KMS-11 (cell line): ENCODE measurements at regions not wholly inside any gene's neighbourhood (a gene's known extent, or its start where the extent isn't known, plus 50 kb on each side); places are given as distances from the start of the nearest gene placed in this dataset.

Experiments
- H2AFZ ChIP-seq: fragments of 200-600 bp; sonication (generic); 2 replicates; pipeline ENCODE4 v1.6.1; 2016; ENCODE audit warnings: antibody characterized with exemption, mixed run types, low read depth
- H3K27ac ChIP-seq: fragments of 200-600 bp; sonication (generic); 2 replicates; pipeline ENCODE4 v1.6.1; 2016; ENCODE audit warnings: mild to moderate bottlenecking, mixed run types
- H3K27me3 ChIP-seq: fragments of 200-600 bp; sonication (generic); 2 replicates; pipeline ENCODE4 v1.6.1; 2017; ENCODE audit warnings: mild to moderate bottlenecking, low read depth, mixed run types, moderate library complexity; ENCODE audit not compliant: insufficient read depth
- H3K36me3 ChIP-seq: fragments of 200-600 bp; sonication (generic); 2 replicates; pipeline ENCODE4 v1.6.1; 2017; ENCODE audit warnings: mild to moderate bottlenecking, mixed run types; ENCODE audit not compliant: insufficient read depth
- H3K4me1 ChIP-seq: fragments of 200-600 bp; sonication (generic); 2 replicates; pipeline ENCODE4 v1.6.1; 2016; ENCODE audit warnings: mild to moderate bottlenecking, low read depth, mixed run types; ENCODE audit not compliant: poor library complexity, severe bottlenecking
- H3K4me2 ChIP-seq: fragments of 200-600 bp; sonication (generic); 2 replicates; pipeline ENCODE4 v1.7.0; 2016; ENCODE audit warnings: mild to moderate bottlenecking, mixed run types
- H3K4me3 ChIP-seq: fragments of 200-600 bp; sonication (generic); IDR thresholded peaks from 2 replicates; pipeline ENCODE4 v1.6.1; 2017; ENCODE audit warnings: low read depth, low read length, mixed read lengths; ENCODE audit not compliant: insufficient read depth
- H3K79me2 ChIP-seq: fragments of 200-600 bp; sonication (generic); 2 replicates; pipeline ENCODE4 v1.6.1; 2016; ENCODE audit warnings: low read depth, mixed run types; ENCODE audit not compliant: insufficient read depth
- H3K9ac ChIP-seq: fragments of 200-600 bp; sonication (generic); 2 replicates; pipeline ENCODE4 v1.6.1; 2016; ENCODE audit warnings: mild to moderate bottlenecking, mixed run types
- H4K20me1 ChIP-seq: fragments of 200-600 bp; sonication (generic); 2 replicates; pipeline ENCODE4 v1.6.1; 2016; ENCODE audit warnings: mild to moderate bottlenecking, mixed run types; ENCODE audit not compliant: insufficient read depth
- CTCF ChIP-seq: fragments of 200-600 bp; sonication (generic); conservative IDR thresholded peaks from 2 replicates; pipeline ENCODE4 v1.6.1; 2017; ENCODE audit warnings: low read depth, mild to moderate bottlenecking, antibody characterized with exemption, low read length, moderate library complexity, mixed read lengths

- H3K79me2 ChIP-seq: no peaks in the 10 kb centered on the region
- H2AFZ ChIP-seq: no peak overlapping the region
These were observed 380.9 kb downstream of the ETS1 start for GRCh38 chr11:128206461-128206860.

GRCh38 chr11:128205796-128206195, 381.6 kb downstream of the ETS1 start:
- H3K27ac ChIP-seq: no peak overlapping the region
- H3K4me3 ChIP-seq: no peak overlapping the region
- H3K4me1 ChIP-seq: no peaks in the 10 kb centered on the region

More at GRCh38 chr11:128206461-128206860, 380.9 kb downstream of the ETS1 start:
- Histone ChIP-seq H3K4me2 (no peak overlapping the region), H3K27ac (no peak overlapping the region), H3K4me1 (no peaks in the 10 kb centered on the region), H4K20me1 (no peaks in the 10 kb centered on the region), H3K36me3 (no peaks in the 10 kb centered on the region), H3K27me3 (no peaks in the 10 kb centered on the region), H3K4me3 (no peak overlapping the region), H3K9ac (no peak overlapping the region)
- no peak for TF ChIP-seq CTCF

DNA sequence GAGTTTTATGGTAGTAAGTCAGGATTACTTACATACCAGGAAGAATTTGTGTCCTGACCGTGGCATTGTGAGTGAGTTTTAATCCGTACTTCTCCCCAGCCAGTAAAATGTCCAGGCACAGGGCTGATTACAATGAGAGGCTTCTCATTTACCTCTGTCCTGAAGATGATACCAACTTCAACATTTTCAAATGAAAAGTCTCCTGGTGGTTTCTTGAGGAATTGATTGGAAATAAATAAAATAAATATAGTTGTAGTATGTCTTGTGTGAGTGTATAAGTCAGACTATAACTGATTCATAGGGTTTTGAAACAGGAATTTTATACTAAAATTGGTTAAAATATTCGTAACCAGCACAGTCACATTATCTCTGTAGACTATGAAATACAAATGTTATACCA, 382.5 kb downstream of the ETS1 start:
- Histone ChIP-seq H3K4me3 (no peak overlapping the region), H3K4me2 (no peak overlapping the region), H3K27me3 (no peaks in the 10 kb centered on the region), H3K9ac (no peak overlapping the region), H3K36me3 (no peaks in the 10 kb centered on the region), H2AFZ (no peak overlapping the region), H3K4me1 (no peaks in the 10 kb centered on the region), H3K27ac (no peak overlapping the region), H4K20me1 (no peaks in the 10 kb centered on the region), H3K79me2 (no peaks in the 10 kb centered on the region)
- no peak for TF ChIP-seq CTCF

More at GRCh38 chr11:128205796-128206195, 381.6 kb downstream of the ETS1 start:
- H3K27me3 ChIP-seq: no peaks in the 10 kb centered on the region
- H3K79me2 ChIP-seq: no peaks in the 10 kb centered on the region
- no peak overlapping the region for H2AFZ ChIP-seq
- no peaks in the 10 kb centered on the region for H3K36me3 ChIP-seq
- no peak for TF ChIP-seq CTCF
- H4K20me1 ChIP-seq: no peaks in the 10 kb centered on the region
- no peak overlapping the region for H3K9ac ChIP-seq
- H3K4me2 ChIP-seq: no peak overlapping the region

DNA sequence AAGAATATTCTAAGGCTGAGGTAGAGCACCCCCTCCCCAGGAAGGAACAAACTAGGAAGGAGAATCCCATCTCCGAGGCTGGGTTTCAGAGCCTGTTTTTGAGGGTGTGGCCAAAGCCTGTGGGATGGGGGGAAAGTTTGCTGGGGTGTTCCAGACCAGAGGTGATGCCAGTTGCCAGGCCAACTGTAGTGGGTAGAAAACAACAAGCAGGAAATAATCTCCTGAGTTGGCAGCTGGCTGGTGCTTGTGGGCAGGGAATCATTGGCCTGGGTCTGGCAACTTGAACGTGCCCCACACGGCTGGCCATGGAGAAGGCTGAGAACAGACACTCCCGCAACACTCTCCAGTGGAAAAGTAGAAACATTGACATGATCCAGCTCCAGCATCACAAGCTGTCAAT, 385.6 kb downstream of the ETS1 start:
- H2AFZ ChIP-seq: no peak overlapping the region

More for the DNA sequence above, 385.6 kb downstream of the ETS1 start:
- Histone ChIP-seq H3K79me2 (no peaks in the 10 kb centered on the region), H3K36me3 (no peaks in the 10 kb centered on the region), H3K27ac (no peak overlapping the region), H3K4me3 (no peak overlapping the region), H3K9ac (no peak overlapping the region), H3K4me1 (no peaks in the 10 kb centered on the region), H3K4me2 (no peak overlapping the region), H4K20me1 (no peaks in the 10 kb centered on the region), H3K27me3 (no peaks in the 10 kb centered on the region)
- TF ChIP-seq CTCF: no peak
